ENCODE measurements at regions not wholly inside any gene's neighbourhood (a gene's known extent, or its start where the extent isn't known, plus 50 kb on each side); places are given as distances from the start of the nearest gene placed in this dataset.
A peak's percentile ranks its signal among the peaks of the same experiment; 100 is the strongest.

GRCh38 chr2:857081-857480, 93.6 kb upstream of the SNTG2 start:
- WGBS, 5 donors, result 82 to 90% (median 84%) methylated on average over 8 of the region's 8 CpGs
- Histone ChIP-seq H3K9me3 (no peaks in the 10 kb centered on the region), H3K36me3 (no peaks in the 10 kb centered on the region), H3K27ac (no peak overlapping the region), H3K27me3 (peaks cover 0 to 9% (median 0%) of the 10 kb centered on the region in 3 donors), H3K4me3 (no peak overlapping the region), H3K4me1 (no peaks in the 10 kb centered on the region)
- no peak for DNase-seq
- intact Hi-C loops (cut with DNase I; ENCODE audit: low total_unique reads), result loop anchor here (10.0 kb wide), 1 partner anchor 688 kb away; no protein-coding TSS in a partner anchor
- no peak for TF ChIP-seq POLR2A (IDR thresholded peaks at IDR 0.05)

GRCh38 chr2:856456-856855, 94.2 kb upstream of the SNTG2 start:
- no peak for DNase-seq
- Histone ChIP-seq H3K27ac (no peak overlapping the region), H3K4me1 (no peaks in the 10 kb centered on the region), H3K9me3 (no peaks in the 10 kb centered on the region), H3K27me3 (peaks cover 0 to 3% (median 0%) of the 10 kb centered on the region in 3 donors), H3K36me3 (no peaks in the 10 kb centered on the region), H3K4me3 (no peak overlapping the region)
- WGBS, 5 donors, result 53 to 71% (median 61%) methylated on average over 5 of the region's 5 CpGs
- intact Hi-C loops (cut with DNase I; ENCODE audit: low total_unique reads), result loop anchor here (10.0 kb wide), 1 partner anchor 688 kb away; no protein-coding TSS in a partner anchor
- TF ChIP-seq POLR2A (IDR thresholded peaks at IDR 0.05) (no peak), EP300 (IDR thresholded peaks at IDR 0.05) (no peak), POLR2AphosphoS5 (IDR thresholded peaks at IDR 0.05) (no peak), CTCF (IDR thresholded peaks at IDR 0.05) (no peak)

GRCh38 chr2:856041-856440, 94.6 kb upstream of the SNTG2 start:
- intact Hi-C loops (cut with DNase I; ENCODE audit: low total_unique reads), result loop anchor here (10.0 kb wide), 1 partner anchor 689 kb away; no protein-coding TSS in a partner anchor

GRCh38 chr2:855177-855576, 95.5 kb upstream of the SNTG2 start:
- intact Hi-C loops (cut with DNase I; ENCODE audit: low total_unique reads), result loop anchor here (10.0 kb wide), 1 partner anchor 690 kb away; no protein-coding TSS in a partner anchor
- no peak for DNase-seq
- H3K27ac ChIP-seq, result no peak overlapping the region
- no peaks in the 10 kb centered on the region for H3K27me3 ChIP-seq
- H3K36me3 ChIP-seq, result no peaks in the 10 kb centered on the region
- no peak overlapping the region for H3K4me3 ChIP-seq
- H3K9me3 ChIP-seq, result no peaks in the 10 kb centered on the region
- no peaks in the 10 kb centered on the region for H3K4me1 ChIP-seq
- TF ChIP-seq POLR2A (IDR thresholded peaks at IDR 0.05) (no peak), POLR2AphosphoS5 (IDR thresholded peaks at IDR 0.05) (no peak), EP300 (IDR thresholded peaks at IDR 0.05) (no peak), CTCF (IDR thresholded peaks at IDR 0.05) (no peak)
- 72 to 82% (median 80%) methylated on average over 10 of the region's 10 CpGs for WGBS, 5 donors

More at GRCh38 chr2:856041-856440, 94.6 kb upstream of the SNTG2 start:
- no peaks in the 10 kb centered on the region for H3K9me3 ChIP-seq
- H3K27me3 ChIP-seq, result no peaks in the 10 kb centered on the region
- no peak for DNase-seq
- H3K4me3 ChIP-seq, result no peak overlapping the region
- no peak overlapping the region for H3K27ac ChIP-seq
- TF ChIP-seq CTCF (IDR thresholded peaks at IDR 0.05) (no peak), POLR2A (IDR thresholded peaks at IDR 0.05) (no peak), EP300 (IDR thresholded peaks at IDR 0.05) (no peak), POLR2AphosphoS5 (IDR thresholded peaks at IDR 0.05) (no peak)
- WGBS, 5 donors, result 52 to 74% (median 62%) methylated on average over 2 of the region's 2 CpGs
- H3K36me3 ChIP-seq, result no peaks in the 10 kb centered on the region
- no peaks in the 10 kb centered on the region for H3K4me1 ChIP-seq

- 22 to 35% (median 31%) methylated on average over 3 of the region's 3 CpGs for WGBS, 5 donors
- no peaks in the 10 kb centered on the region for H3K36me3 ChIP-seq
- H3K4me1 ChIP-seq, result no peaks in the 10 kb centered on the region
- DNase-seq, result peak; percentile 56 to 60
- no peak overlapping the region for H3K4me3 ChIP-seq
- no peak overlapping the region for H3K27ac ChIP-seq
- H3K27me3 ChIP-seq, result no peaks in the 10 kb centered on the region
- intact Hi-C loops (cut with DNase I; ENCODE audit: low total_unique reads), result loop anchor here (10.0 kb wide), 1 partner anchor 690 kb away; no protein-coding TSS in a partner anchor
- no peaks in the 10 kb centered on the region for H3K9me3 ChIP-seq
- TF ChIP-seq POLR2A (IDR thresholded peaks at IDR 0.05) (no peak), POLR2AphosphoS5 (IDR thresholded peaks at IDR 0.05) (no peak), EP300 (IDR thresholded peaks at IDR 0.05) (no peak), CTCF (IDR thresholded peaks at IDR 0.05) (peak in 5 of 7 experiments; percentile 31 to 61 (median 40))
These were observed 96.2 kb upstream of the SNTG2 start for GRCh38 chr2:854460-854859.

Data from stomach (tissue), 8 donors.